GM21381 (cell line): ENCODE measurements at regions not wholly inside any gene's neighbourhood (a gene's known extent, or its start where the extent isn't known, plus 50 kb on each side); places are given as distances from the start of the nearest gene placed in this dataset.

Experiments used
- ATAC-seq: cut with Tn5 transposase; IDR thresholded peaks from one replicate; pipeline ENCODE4 v1.9.1; 2021; ENCODE audit warnings: mild to moderate bottlenecking, moderate library complexity; ENCODE audit not compliant: unreplicated experiment

GRCh38 chr15:36315649-36316048, 263.8 kb upstream of the CDIN1 start:
- no peak for ATAC-seq

- ATAC-seq: no peak
Observed at GRCh38 chr15:36323615-36324014, 255.8 kb upstream of the CDIN1 start.

GRCh38 chr15:36325206-36325605, 254.2 kb upstream of the CDIN1 start:
- ATAC-seq: no peak

GRCh38 chr15:36329592-36329991, 249.8 kb upstream of the CDIN1 start:
- no peak for ATAC-seq

- ATAC-seq: no peak
Observed at GRCh38 chr15:36330598-36330997, 248.8 kb upstream of the CDIN1 start.

GRCh38 chr15:36331531-36332275, 247.7 kb upstream of the CDIN1 start:
- no peak for ATAC-seq

GRCh38 chr15:36332301-36332700, 247.1 kb upstream of the CDIN1 start:
- no peak for ATAC-seq

GRCh38 chr15:36332896-36333295, 246.5 kb upstream of the CDIN1 start:
- ATAC-seq: no peak

- no peak for ATAC-seq
Observed at GRCh38 chr15:36334059-36334458, 245.4 kb upstream of the CDIN1 start.

GRCh38 chr15:36335224-36335623, 244.2 kb upstream of the CDIN1 start:
- no peak for ATAC-seq

- ATAC-seq: no peak
Observed at GRCh38 chr15:36335659-36336058, 243.8 kb upstream of the CDIN1 start.

- ATAC-seq: no peak
Observed at GRCh38 chr15:36344887-36345286, 234.5 kb upstream of the CDIN1 start.

- no peak for ATAC-seq
Observed at GRCh38 chr15:36347272-36347858, 232.1 kb upstream of the CDIN1 start.

- ATAC-seq: no peak
Observed at GRCh38 chr15:36356466-36356865, 223.0 kb upstream of the CDIN1 start.

GRCh38 chr15:36356978-36357601, 222.3 kb upstream of the CDIN1 start:
- no peak for ATAC-seq

GRCh38 chr15:36358094-36358493, 221.3 kb upstream of the CDIN1 start:
- ATAC-seq: no peak

- ATAC-seq: no peak
Observed at GRCh38 chr15:36358523-36358922, 220.9 kb upstream of the CDIN1 start.

GRCh38 chr15:36359286-36359685, 220.1 kb upstream of the CDIN1 start:
- ATAC-seq: no peak

- ATAC-seq: no peak
Observed at GRCh38 chr15:36361351-36361870, 218.0 kb upstream of the CDIN1 start.

- no peak for ATAC-seq
Observed at GRCh38 chr15:36362509-36362915, 216.9 kb upstream of the CDIN1 start.

- ATAC-seq: no peak
Observed at GRCh38 chr15:36363335-36363734, 216.1 kb upstream of the CDIN1 start.

- no peak for ATAC-seq
Observed at GRCh38 chr15:36364377-36364776, 215.0 kb upstream of the CDIN1 start.
